ENCODE measurements at regions not wholly inside any gene's neighbourhood (a gene's known extent, or its start where the extent isn't known, plus 50 kb on each side); places are given as distances from the start of the nearest gene placed in this dataset.

DNA sequence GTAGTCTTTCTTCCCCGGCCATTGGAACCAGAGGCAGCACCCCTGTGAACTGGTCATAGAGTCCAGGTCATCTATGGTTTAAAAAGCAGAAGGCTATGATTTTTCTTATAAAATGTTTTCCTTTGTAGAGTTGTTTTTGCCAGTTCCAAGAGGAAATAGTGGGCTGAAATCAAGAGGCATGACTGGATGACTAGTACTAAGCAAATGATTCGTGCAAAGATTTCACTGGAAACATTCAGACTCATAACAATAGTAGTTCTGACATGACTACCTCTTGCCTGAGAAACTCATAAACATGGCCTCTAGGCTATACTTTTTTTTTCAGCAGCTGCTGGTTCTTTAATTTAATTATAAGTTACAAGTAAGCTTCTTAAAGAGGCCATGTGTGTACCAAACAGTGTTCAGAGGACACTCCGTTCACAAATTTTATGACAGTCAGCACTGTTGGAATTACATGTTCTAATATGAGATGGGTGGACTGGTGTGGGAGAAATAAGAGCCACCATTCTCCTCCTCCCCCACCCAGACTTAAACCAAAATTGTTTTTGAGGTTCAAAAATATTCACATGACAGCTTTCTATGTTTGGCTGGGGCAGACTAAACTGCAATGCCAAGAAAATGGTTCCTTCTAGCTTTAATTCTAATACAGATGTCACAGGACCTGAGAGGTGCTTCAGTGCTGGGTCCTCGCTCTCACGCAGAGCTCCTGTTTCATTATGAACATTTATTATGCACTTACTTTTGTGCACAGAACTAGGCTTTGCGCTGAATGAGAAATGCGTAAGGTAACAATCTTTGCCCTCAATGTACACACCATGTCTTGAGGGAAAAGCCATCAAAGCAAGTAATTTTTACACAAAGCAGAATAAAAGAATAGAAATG is 147.5 kb downstream of the ZC3H11B start:
- H3K36me3 ChIP-seq (ENCODE audit: control insufficient read depth, insufficient read depth, low read length) = no peaks in the 10 kb centered on the region
- ChIA-PET CTCF (interaction anchor here (0.6 to 1.4 kb wide), 2 partner anchors 12 to 23 kb away, joined by 3 to 7 read pairs; no protein-coding TSS in a partner anchor), POLR2A (no interaction called here)
- TF ChIP-seq, protein P1, sequence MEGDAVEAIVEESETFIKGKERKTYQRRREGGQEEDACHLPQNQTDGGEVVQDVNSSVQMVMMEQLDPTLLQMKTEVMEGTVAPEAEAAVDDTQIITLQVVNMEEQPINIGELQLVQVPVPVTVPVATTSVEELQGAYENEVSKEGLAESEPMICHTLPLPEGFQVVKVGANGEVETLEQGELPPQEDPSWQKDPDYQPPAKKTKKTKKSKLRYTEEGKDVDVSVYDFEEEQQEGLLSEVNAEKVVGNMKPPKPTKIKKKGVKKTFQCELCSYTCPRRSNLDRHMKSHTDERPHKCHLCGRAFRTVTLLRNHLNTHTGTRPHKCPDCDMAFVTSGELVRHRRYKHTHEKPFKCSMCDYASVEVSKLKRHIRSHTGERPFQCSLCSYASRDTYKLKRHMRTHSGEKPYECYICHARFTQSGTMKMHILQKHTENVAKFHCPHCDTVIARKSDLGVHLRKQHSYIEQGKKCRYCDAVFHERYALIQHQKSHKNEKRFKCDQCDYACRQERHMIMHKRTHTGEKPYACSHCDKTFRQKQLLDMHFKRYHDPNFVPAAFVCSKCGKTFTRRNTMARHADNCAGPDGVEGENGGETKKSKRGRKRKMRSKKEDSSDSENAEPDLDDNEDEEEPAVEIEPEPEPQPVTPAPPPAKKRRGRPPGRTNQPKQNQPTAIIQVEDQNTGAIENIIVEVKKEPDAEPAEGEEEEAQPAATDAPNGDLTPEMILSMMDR (IDR thresholded peaks at IDR 0.05; ENCODE audit: insufficient read depth, low read depth, low read length) = no peak
- H3K27me3 ChIP-seq (ENCODE audit: control insufficient read depth, insufficient read depth, low read length) = no peaks in the 10 kb centered on the region
- DNase-seq (ENCODE audit: low read depth) = peak; percentile 88
- H3K4me3 ChIP-seq (ENCODE audit: low read depth, low read length) = no peak overlapping the region

GRCh38 chr1:219463636-219464035 is 149.3 kb downstream of the ZC3H11B start:
- no peak overlapping the region for H3K4me3 ChIP-seq (ENCODE audit: low read depth, low read length)
- CTCF ChIA-PET = interaction anchor here (0.5 to 1.4 kb wide), 2 partner anchors 13 to 50 kb away, joined by 3 to 4 read pairs; no protein-coding TSS in a partner anchor
- TF ChIP-seq, protein P1 (IDR thresholded peaks at IDR 0.05; ENCODE audit: insufficient read depth, low read depth, low read length) = no peak

DNA sequence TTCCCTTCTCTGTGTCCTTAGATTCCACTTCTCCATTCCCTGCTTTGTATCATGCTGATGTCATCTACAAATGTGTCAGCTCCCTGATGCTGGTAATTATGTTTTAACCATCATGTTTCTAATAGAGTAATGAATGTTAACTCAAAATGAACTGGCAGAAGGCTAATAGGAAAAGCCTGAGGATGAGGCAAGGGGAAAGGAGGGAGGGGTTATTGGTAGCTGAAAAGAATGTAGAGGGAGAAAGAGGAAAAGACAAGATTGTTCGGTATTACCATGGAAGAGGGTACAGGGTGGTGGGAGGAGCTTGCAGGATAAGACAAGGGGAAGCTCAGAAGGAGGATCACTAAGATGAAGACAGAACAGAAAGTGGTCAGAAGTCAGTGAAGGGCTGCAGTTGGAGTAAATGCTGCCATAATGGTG is 150.9 kb downstream of the ZC3H11B start:
- ChIA-PET CTCF (no interaction called here), POLR2A (no interaction called here)
- Histone ChIP-seq H3K27me3 (ENCODE audit: control insufficient read depth, insufficient read depth, low read length) (no peaks in the 10 kb centered on the region), H3K4me3 (ENCODE audit: low read depth, low read length) (no peak overlapping the region), H3K36me3 (ENCODE audit: control insufficient read depth, insufficient read depth, low read length) (no peaks in the 10 kb centered on the region)
- TF ChIP-seq, protein P1 (IDR thresholded peaks at IDR 0.05; ENCODE audit: insufficient read depth, low read depth, low read length) = no peak
- DNase-seq (ENCODE audit: low read depth) = no peak

More at GRCh38 chr1:219463636-219464035, 149.3 kb downstream of the ZC3H11B start:
- no peak for DNase-seq (ENCODE audit: low read depth)
- POLR2A ChIA-PET = no interaction called here
- Histone ChIP-seq H3K36me3 (ENCODE audit: control insufficient read depth, insufficient read depth, low read length) (no peaks in the 10 kb centered on the region), H3K27me3 (ENCODE audit: control insufficient read depth, insufficient read depth, low read length) (no peaks in the 10 kb centered on the region)

GRCh38 chr1:219460896-219461815 is 151.7 kb downstream of the ZC3H11B start:
- TF ChIP-seq, protein P1 (IDR thresholded peaks at IDR 0.05; ENCODE audit: insufficient read depth, low read depth, low read length) = no peak
- peak; percentile 84 for DNase-seq (ENCODE audit: low read depth)
- ChIA-PET POLR2A (no interaction called here), CTCF (no interaction called here)
- Histone ChIP-seq H3K36me3 (ENCODE audit: control insufficient read depth, insufficient read depth, low read length) (no peaks in the 10 kb centered on the region), H3K4me3 (ENCODE audit: low read depth, low read length) (no peak overlapping the region), H3K27me3 (ENCODE audit: control insufficient read depth, insufficient read depth, low read length) (no peaks in the 10 kb centered on the region)

Data from BJ (cell line).